ENCODE measurements at regions not wholly inside any gene's neighbourhood (a gene's known extent, or its start where the extent isn't known, plus 50 kb on each side); places are given as distances from the start of the nearest gene placed in this dataset.

GRCh38 chr12:28027328-28027727 lies 54.8 kb upstream of the PTHLH start:
- Mint-ChIP-seq H3K27me3 (ENCODE audit: unreplicated experiment) (peaks cover 3% of the 10 kb centered on the region), H3K4me1 (ENCODE audit: unreplicated experiment) (peaks cover 5% of the 10 kb centered on the region), H3K4me3 (ENCODE audit: unreplicated experiment) (no peak overlapping the region), H3K27ac (ENCODE audit: unreplicated experiment) (no peak overlapping the region), H3K9me3 (ENCODE audit: unreplicated experiment) (no peaks in the 10 kb centered on the region), H3K36me3 (ENCODE audit: low read depth, unreplicated experiment) (no peaks in the 10 kb centered on the region)
- TF ChIP-seq, protein P1, sequence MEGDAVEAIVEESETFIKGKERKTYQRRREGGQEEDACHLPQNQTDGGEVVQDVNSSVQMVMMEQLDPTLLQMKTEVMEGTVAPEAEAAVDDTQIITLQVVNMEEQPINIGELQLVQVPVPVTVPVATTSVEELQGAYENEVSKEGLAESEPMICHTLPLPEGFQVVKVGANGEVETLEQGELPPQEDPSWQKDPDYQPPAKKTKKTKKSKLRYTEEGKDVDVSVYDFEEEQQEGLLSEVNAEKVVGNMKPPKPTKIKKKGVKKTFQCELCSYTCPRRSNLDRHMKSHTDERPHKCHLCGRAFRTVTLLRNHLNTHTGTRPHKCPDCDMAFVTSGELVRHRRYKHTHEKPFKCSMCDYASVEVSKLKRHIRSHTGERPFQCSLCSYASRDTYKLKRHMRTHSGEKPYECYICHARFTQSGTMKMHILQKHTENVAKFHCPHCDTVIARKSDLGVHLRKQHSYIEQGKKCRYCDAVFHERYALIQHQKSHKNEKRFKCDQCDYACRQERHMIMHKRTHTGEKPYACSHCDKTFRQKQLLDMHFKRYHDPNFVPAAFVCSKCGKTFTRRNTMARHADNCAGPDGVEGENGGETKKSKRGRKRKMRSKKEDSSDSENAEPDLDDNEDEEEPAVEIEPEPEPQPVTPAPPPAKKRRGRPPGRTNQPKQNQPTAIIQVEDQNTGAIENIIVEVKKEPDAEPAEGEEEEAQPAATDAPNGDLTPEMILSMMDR (IDR thresholded peaks at IDR 0.05; ENCODE audit: unreplicated experiment) = no peak
- no peak for DNase-seq (ENCODE audit: low spot score)

- no peak overlapping the region for H3K4me3 Mint-ChIP-seq (ENCODE audit: unreplicated experiment)
- TF ChIP-seq, protein P1 (IDR thresholded peaks at IDR 0.05; ENCODE audit: unreplicated experiment) = no peak
- no peak overlapping the region for H3K27ac Mint-ChIP-seq (ENCODE audit: unreplicated experiment)
- no peaks in the 10 kb centered on the region for H3K9me3 Mint-ChIP-seq (ENCODE audit: unreplicated experiment)
- peaks cover 3% of the 10 kb centered on the region for H3K27me3 Mint-ChIP-seq (ENCODE audit: unreplicated experiment)
- no peaks in the 10 kb centered on the region for H3K36me3 Mint-ChIP-seq (ENCODE audit: low read depth, unreplicated experiment)
- H3K4me1 Mint-ChIP-seq (ENCODE audit: unreplicated experiment) = peaks cover 13% of the 10 kb centered on the region
- no peak for DNase-seq (ENCODE audit: low spot score)
These were observed 55.6 kb upstream of the PTHLH start for GRCh38 chr12:28027947-28028724.

GRCh38 chr12:28032811-28033537 lies 60.4 kb upstream of the PTHLH start:
- H3K4me1 Mint-ChIP-seq (ENCODE audit: unreplicated experiment) = peaks cover 26% of the 10 kb centered on the region
- H3K27ac Mint-ChIP-seq (ENCODE audit: unreplicated experiment) = peak overlapping the region; percentile 92
- H3K27me3 Mint-ChIP-seq (ENCODE audit: unreplicated experiment) = peaks cover 3% of the 10 kb centered on the region
- H3K9me3 Mint-ChIP-seq (ENCODE audit: unreplicated experiment) = no peaks in the 10 kb centered on the region
- H3K4me3 Mint-ChIP-seq (ENCODE audit: unreplicated experiment) = no peak overlapping the region
- H3K36me3 Mint-ChIP-seq (ENCODE audit: low read depth, unreplicated experiment) = no peaks in the 10 kb centered on the region
- DNase-seq (ENCODE audit: low spot score) = peak; percentile 10
- TF ChIP-seq, protein P1 (IDR thresholded peaks at IDR 0.05; ENCODE audit: unreplicated experiment) = no peak

DNA sequence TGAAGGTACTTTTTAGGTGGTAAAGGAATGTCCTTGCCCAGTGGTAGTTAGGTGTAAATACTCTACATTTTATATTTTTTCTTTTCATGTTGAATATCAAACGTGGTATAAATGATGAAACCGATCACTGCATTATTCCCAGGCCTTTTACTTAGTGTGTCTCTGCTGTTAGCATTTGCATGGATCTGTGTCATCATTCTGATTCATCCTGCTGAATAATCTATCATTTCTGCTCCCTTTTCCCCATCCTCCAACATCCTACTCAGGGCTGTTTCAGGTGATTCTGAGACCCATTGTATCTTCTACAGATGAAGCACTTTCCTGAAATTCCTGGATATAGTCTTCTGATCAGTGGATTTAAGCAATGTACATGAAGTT lies 61.0 kb upstream of the PTHLH start:
- no peaks in the 10 kb centered on the region for H3K36me3 Mint-ChIP-seq (ENCODE audit: low read depth, unreplicated experiment)
- no peak overlapping the region for H3K4me3 Mint-ChIP-seq (ENCODE audit: unreplicated experiment)
- H3K4me1 Mint-ChIP-seq (ENCODE audit: unreplicated experiment) = peaks cover 23% of the 10 kb centered on the region
- no peaks in the 10 kb centered on the region for H3K9me3 Mint-ChIP-seq (ENCODE audit: unreplicated experiment)
- peak overlapping the region; percentile 92 for H3K27ac Mint-ChIP-seq (ENCODE audit: unreplicated experiment)
- TF ChIP-seq, protein P1 (IDR thresholded peaks at IDR 0.05; ENCODE audit: unreplicated experiment) = no peak
- DNase-seq (ENCODE audit: low spot score) = no peak
- H3K27me3 Mint-ChIP-seq (ENCODE audit: unreplicated experiment) = peaks cover 3% of the 10 kb centered on the region

DNA sequence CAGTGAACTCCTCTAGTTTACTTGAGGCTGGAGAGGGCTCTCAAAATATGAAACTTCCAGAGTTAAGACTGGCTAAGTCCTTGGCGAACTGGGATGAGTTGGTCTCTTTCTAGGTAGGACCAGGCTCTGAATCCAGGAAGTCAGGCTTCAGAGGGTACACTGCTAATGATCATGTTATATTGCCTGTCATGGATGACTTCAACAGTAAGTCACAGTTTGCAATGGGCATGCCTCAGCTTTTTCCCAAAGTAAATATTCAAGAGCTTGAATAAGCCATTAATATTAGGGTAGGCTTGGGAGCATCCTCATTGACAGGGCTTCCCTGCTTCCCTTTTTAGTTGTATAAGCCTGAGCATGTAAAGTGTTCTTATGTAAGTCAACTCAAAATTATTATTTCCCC lies 61.7 kb upstream of the PTHLH start:
- DNase-seq (ENCODE audit: low spot score) = no peak
- no peak overlapping the region for H3K4me3 Mint-ChIP-seq (ENCODE audit: unreplicated experiment)

More for the DNA sequence above, 61.7 kb upstream of the PTHLH start:
- peaks cover 26% of the 10 kb centered on the region for H3K4me1 Mint-ChIP-seq (ENCODE audit: unreplicated experiment)
- TF ChIP-seq, protein P1 (IDR thresholded peaks at IDR 0.05; ENCODE audit: unreplicated experiment) = no peak
- peak overlapping the region; percentile 77 for H3K27ac Mint-ChIP-seq (ENCODE audit: unreplicated experiment)
- H3K36me3 Mint-ChIP-seq (ENCODE audit: low read depth, unreplicated experiment) = no peaks in the 10 kb centered on the region
- peaks cover 3% of the 10 kb centered on the region for H3K27me3 Mint-ChIP-seq (ENCODE audit: unreplicated experiment)
- no peaks in the 10 kb centered on the region for H3K9me3 Mint-ChIP-seq (ENCODE audit: unreplicated experiment)
